GM23338 (cell line): ENCODE measurements at regions not wholly inside any gene's neighbourhood (a gene's known extent, or its start where the extent isn't known, plus 50 kb on each side); places are given as distances from the start of the nearest gene placed in this dataset.

Experiments
- CTCF ChIP-seq, 2 experiments: fragments of 200-600 bp in 1 of 2; sonication (generic) in 1 of 2; conservative IDR thresholded peaks; 2 replicates each; pipeline versions ENCODE4 v1.5.1 to v1.6.1; 2016 to 2017; ENCODE audit warnings: antibody characterized with exemption in 2 of 2, low read depth in 2 of 2, mild to moderate bottlenecking in 2 of 2, moderate library complexity in 1 of 2
- EZH2 ChIP-seq: fragments of 200-600 bp; sonication (generic); IDR thresholded peaks from one replicate; pipeline ENCODE4 v1.8.0; 2017; ENCODE audit warnings: antibody characterized with exemption, mild to moderate bottlenecking, low read depth; ENCODE audit not compliant: unreplicated experiment
- EZH2phosphoT487 ChIP-seq: fragments of 200-600 bp; sonication (generic); IDR thresholded peaks from one replicate; pipeline ENCODE4 v1.8.1; 2018; ENCODE audit warnings: antibody characterized with exemption; ENCODE audit not compliant: unreplicated experiment
- JUNB ChIP-seq: IDR thresholded peaks from one replicate; pipeline ENCODE4 v1.6.1; 2016; ENCODE audit warnings: antibody characterized with exemption; ENCODE audit not compliant: unreplicated experiment
- POLR2AphosphoS5 ChIP-seq: IDR thresholded peaks from 2 replicates; pipeline ENCODE4 v1.6.1; 2016; ENCODE audit warnings: antibody characterized with exemption, low read depth
- REST ChIP-seq: IDR thresholded peaks from one replicate; pipeline ENCODE4 v1.6.1; 2018; ENCODE audit warnings: antibody characterized with exemption; ENCODE audit not compliant: unreplicated experiment
- ZNF331 ChIP-seq: fragments of 250-450 bp; sonication (Bioruptor Pico); IDR thresholded peaks from 2 replicates; pipeline ENCODE4 v1.5.0; 2020; ENCODE audit warnings: low read depth, mild to moderate bottlenecking, moderate library complexity

GRCh38 chr15:93290618-93290946, 201.6 kb upstream of the RGMA start:
- TF ChIP-seq POLR2AphosphoS5 (no peak), CTCF (conservative IDR thresholded peaks at IDR 0.05; ENCODE audit: low read depth in 2 of 2) (no peak), ZNF331 (CRISPR knock-in tag) (no peak), EZH2phosphoT487 (no peak), EZH2 (no peak), REST (no peak), JUNB (no peak)
